K562 (cell line): ENCODE measurements at regions not wholly inside any gene's neighbourhood (a gene's known extent, or its start where the extent isn't known, plus 50 kb on each side); places are given as distances from the start of the nearest gene placed in this dataset.

Experiments used
- ATAC-seq: fragments of 200-7000 bp; cut with Tn5 transposase; 3 replicates; pipeline ENCODE4 v1.9.1; 2020; ENCODE audit warnings: moderate library complexity
- BruUV-seq: library from RNA; stranded (reverse); fragments of 400-500 nt; replicated peaks from 2 replicates; lab custom pipeline; 2021; lab: Mats Ljungman, UMichigan
- CTCF ChIA-PET: fragments of 300-600 bp; formaldehyde crosslinking; extraction: SDS; loops from one replicate; lab custom pipeline; 2021; ENCODE audit warnings: low intra/inter-chr PET ratio; lab: Yijun Ruan, JAX
- POLR2A ChIA-PET: fragments of 300-600, 350-650 bp; sonication (Branson Sonifier 250); formaldehyde crosslinking; extraction: SDS; loops from one replicate; lab custom pipeline; 2021; ENCODE audit warnings: antibody characterized with exemption, inconsistent platforms; lab: Yijun Ruan, JAX
- DNase-seq, 4 experiments: peaks; one replicate each; pipeline versions ENCODE4 v3.0.0 to v3.0.0-alpha.2; 2011 to 2018; ENCODE audit warnings: low spot score in 3 of 4, mixed read lengths in 3 of 4; ENCODE audit errors: extremely low read depth in 1 of 4
- FAIRE-seq: peaks from 2 replicates; lab custom pipeline; 2011; peaks lifted over from hg19 to GRCh38; lab: Jason Lieb, UNC
- H2AFZ ChIP-seq: 2 replicates; pipeline ENCODE4 v1.6.0; 2011; ENCODE audit warnings: low read depth, low read length, control low read depth, inconsistent platforms
- H3K27ac ChIP-seq: fragments of 200-600 bp; 3 replicates; pipeline ENCODE4 v1.8.0; 2011; ENCODE audit warnings: low read depth, mild to moderate bottlenecking, control low read depth, inconsistent platforms, low read length, moderate library complexity, mixed read lengths; ENCODE audit errors: extremely low read depth
- H3K27me3 ChIP-seq, 2 experiments: fragments of 300-600 bp in 1 of 2; 2 replicates in 1 of 2; 3 replicates in 1 of 2; pipeline versions ENCODE4 v1.6.0 to v1.8.0; 2011; ENCODE audit warnings: inconsistent platforms in 2 of 2, low read length in 2 of 2, mild to moderate bottlenecking in 1 of 2, mixed read lengths in 1 of 2, moderate library complexity in 1 of 2; ENCODE audit not compliant: control insufficient read depth in 2 of 2, insufficient read depth in 2 of 2
- H3K36me3 ChIP-seq: fragments of 300-600 bp; 3 replicates; pipeline ENCODE4 v1.8.0; 2011; ENCODE audit warnings: mild to moderate bottlenecking, low read length, inconsistent platforms; ENCODE audit not compliant: control insufficient read depth, insufficient read depth
- H3K4me1 ChIP-seq, 2 experiments: fragments of 200-600 bp in 1 of 2; replicated peaks in 1 of 2; 2 replicates in 1 of 2; 3 replicates in 1 of 2; pipeline versions ENCODE4 v1.5.1 to v1.8.0; 2011; ENCODE audit warnings: inconsistent platforms in 2 of 2, low read length in 2 of 2, mild to moderate bottlenecking in 1 of 2, mixed read lengths in 1 of 2, moderate library complexity in 1 of 2; ENCODE audit not compliant: control insufficient read depth in 2 of 2, insufficient read depth in 2 of 2
- H3K4me2 ChIP-seq: 2 replicates; pipeline ENCODE4 v1.6.1; 2011; ENCODE audit warnings: low read length, control low read depth, inconsistent platforms, mixed read lengths; ENCODE audit not compliant: insufficient read depth
- H3K4me3 ChIP-seq: fragments of 200-600 bp; sonication (generic), shearing (Covaris generic); 2 replicates; pipeline ENCODE4 v1.5.1; 2016; ENCODE audit warnings: control low read depth, inconsistent platforms
- H3K79me2 ChIP-seq: fragments of 200-600 bp; 3 replicates; pipeline ENCODE4 v1.8.0; 2011; ENCODE audit warnings: low read length, inconsistent platforms; ENCODE audit not compliant: control insufficient read depth, insufficient read depth
- H3K9ac ChIP-seq, 2 experiments: 2 replicates each; pipeline versions ENCODE4 v1.6.0 to v1.6.1; 2011; ENCODE audit warnings: low read depth in 2 of 2, low read length in 2 of 2, control low read depth in 1 of 2, inconsistent platforms in 1 of 2, mild to moderate bottlenecking in 1 of 2, mixed read lengths in 1 of 2; ENCODE audit not compliant: insufficient read depth in 1 of 2
- H3K9me1 ChIP-seq: one replicate; pipeline ENCODE4 v1.6.0; 2011; ENCODE audit warnings: inconsistent platforms, mild to moderate bottlenecking, low read length, moderate library complexity; ENCODE audit not compliant: control insufficient read depth, insufficient read depth
- H3K9me3 ChIP-seq: replicated peaks from 2 replicates; pipeline ENCODE4 v1.5.1; 2011; ENCODE audit warnings: low read depth, low read length, inconsistent platforms; ENCODE audit not compliant: control insufficient read depth, insufficient read depth
- H4K20me1 ChIP-seq: replicated peaks from 2 replicates; pipeline ENCODE4 v1.6.1; 2011; ENCODE audit warnings: low read length, inconsistent platforms, mixed read lengths; ENCODE audit not compliant: control insufficient read depth, insufficient read depth
- ARID1B ChIP-seq: fragments of 450-650 bp; IDR thresholded peaks from 2 replicates; pipeline ENCODE4 v1.6.1; 2016; ENCODE audit warnings: antibody characterized with exemption, mild to moderate bottlenecking, inconsistent platforms
- ARID3A ChIP-seq: IDR thresholded peaks from 2 replicates; pipeline ENCODE4 v1.6.1; 2012; ENCODE audit warnings: low read depth, low read length, improper control_type of control experiment, borderline replicate concordance
- DACH1 ChIP-seq: fragments of 450-650 bp; IDR thresholded peaks from 2 replicates; pipeline ENCODE4 v1.6.1; 2018; ENCODE audit not compliant: partially characterized antibody
- DPF2 ChIP-seq: fragments of 450-650 bp; IDR thresholded peaks from 2 replicates; pipeline ENCODE4 v1.6.1; 2016
- E2F8 ChIP-seq: fragments of 450-650 bp; IDR thresholded peaks from 2 replicates; pipeline ENCODE4 v1.7.1; 2018; ENCODE audit warnings: mild to moderate bottlenecking, low read depth; ENCODE audit not compliant: partially characterized antibody
- HMBOX1 ChIP-seq: sonication (generic); IDR thresholded peaks from 2 replicates; pipeline ENCODE4 v1.6.1; 2016
- IRF9 ChIP-seq: fragments of 450-650 bp; IDR thresholded peaks from 2 replicates; pipeline ENCODE4 v1.6.1; 2016; ENCODE audit warnings: missing biosample characterization, missing genetic modification characterization
- PTTG1 ChIP-seq: fragments of 450-650 bp; IDR thresholded peaks from 2 replicates; pipeline ENCODE4 v1.6.1; 2016; ENCODE audit warnings: low read depth, mild to moderate bottlenecking, missing genetic modification characterization, missing compliant biosample characterization
- RCOR1 ChIP-seq, 2 experiments: IDR thresholded peaks; 2 replicates each; pipeline ENCODE4 v1.6.1; 2012; ENCODE audit warnings: low read depth in 2 of 2, low read length in 2 of 2, borderline replicate concordance in 1 of 2, improper control_type of control experiment in 1 of 2
- TAL1 ChIP-seq: fragments of 450-650 bp; IDR thresholded peaks from 2 replicates; pipeline ENCODE4 v1.6.1; 2016; ENCODE audit warnings: mild to moderate bottlenecking
- TFAP4 ChIP-seq: sonication (generic); formaldehyde crosslinking; IDR thresholded peaks from 2 replicates; pipeline ENCODE4 v1.8.0; 2022; ENCODE audit warnings: missing genetic modification reagents, mild to moderate bottlenecking, moderate library complexity, borderline replicate concordance
- ZFPM2 ChIP-seq: fragments of 250-450 bp; sonication (Bioruptor Pico); IDR thresholded peaks from 2 replicates; pipeline ENCODE4 v1.5.1; 2022; ENCODE audit warnings: mild to moderate bottlenecking
- ZNF740 ChIP-seq, 3 experiments: fragments of 200-800 bp in 1 of 3; sonication (Bioruptor generic) in 1 of 3; sonication (generic) in 1 of 3; formaldehyde crosslinking in 1 of 3; IDR thresholded peaks; 2 replicates each; pipeline versions ENCODE4 v1.6.1 to v1.8.0; 2016 to 2022; ENCODE audit warnings: mild to moderate bottlenecking in 2 of 3, missing compliant biosample characterization in 2 of 3, missing genetic modification characterization in 2 of 3, missing genetic modification reagents in 1 of 3
- WGBS: fragments of 100-300 bp; shearing (Covaris generic); methylation state at CpG from one replicate; pipeline ENCODE4 v1.1.6; 2016; ENCODE audit warnings: low coverage, mixed read lengths; ENCODE audit not compliant: insufficient coverage; ENCODE audit errors: missing lambda C conversion rate; 5-methylcytosine and 5-hydroxymethylcytosine counted together
- in situ Hi-C: fragments of 300-500 bp; cut with MboI; formaldehyde crosslinking; loops from 4 replicates; pipeline ENCODE4 v1.15.0; 2018; ENCODE audit warnings: inconsistent platforms, mixed read lengths
- intact Hi-C: fragments of 100-400 bp; cut with micrococcal nuclease; formaldehyde crosslinking; loops from 2 replicates; pipeline ENCODE4 v1.14.2; 2022

GRCh38 chr7:131141443-131141967 lies 186.2 kb upstream of the MKLN1 start:
- CTCF ChIA-PET = no interaction called here
- FAIRE-seq = peak; percentile 51
- no peak overlapping the region for H3K9ac ChIP-seq
- peak in 2 of 4 experiments; percentile 35 to 52 for DNase-seq
- H3K27ac ChIP-seq = no peak overlapping the region
- H3K36me3 ChIP-seq = no peaks in the 10 kb centered on the region
- H3K79me2 ChIP-seq = no peaks in the 10 kb centered on the region
- BruUV-seq = no TSS peak
- H3K9me3 ChIP-seq = no peaks in the 10 kb centered on the region
- POLR2A ChIA-PET = no interaction called here
- intact Hi-C loops = no loop called here
- no peak overlapping the region for H3K4me2 ChIP-seq
- H3K27me3 ChIP-seq = peaks cover 11 to 15% of the 10 kb centered on the region in 2 experiments; a peak in 4 of 5 replicates
- H3K9me1 ChIP-seq = no peaks in the 10 kb centered on the region
- in situ Hi-C loops = no loop called here
- H3K4me3 ChIP-seq = no peak overlapping the region
- H4K20me1 ChIP-seq = no peaks in the 10 kb centered on the region
- H2AFZ ChIP-seq = no peak overlapping the region
- peaks cover 0 to 8% of the 10 kb centered on the region in 2 experiments; a peak in 2 of 5 replicates for H3K4me1 ChIP-seq
- peak; percentile 85 for ATAC-seq
- WGBS = 1% methylated on average over 6 of the region's 6 CpGs
- TF ChIP-seq DACH1 = peak; percentile 28
- TF ChIP-seq E2F8 = no peak
- peak in 1 of 2 experiments; percentile 63; a peak in 1 of 4 replicates for TF ChIP-seq RCOR1 (IDR thresholded peaks at IDR 0.05; ENCODE audit: borderline replicate concordance in 1 of 2, low read depth in 2 of 2, low read length in 2 of 2)
- TF ChIP-seq DPF2 = peak; percentile 34; the same call in 1 of the 2 replicates
- peak; percentile 39; the same call in 1 of the 2 replicates for TF ChIP-seq TFAP4 (CRISPR knock-in tag)
- TF ChIP-seq PTTG1 = no peak
- no peak for TF ChIP-seq ZFPM2 (CRISPR knock-in tag)
- TF ChIP-seq ARID1B = peak; percentile 77
- TF ChIP-seq ARID3A = no peak
- peak; percentile 86 for TF ChIP-seq HMBOX1
- TF ChIP-seq IRF9 (tag) = no peak
- TF ChIP-seq ZNF740 (CRISPR knock-in tag; IDR thresholded peaks at IDR 0.05) = no peak
- no peak for TF ChIP-seq ZNF740 (tag; IDR thresholded peaks at IDR 0.05)
- TF ChIP-seq TAL1 = peak; percentile 70
